ENCODE measurements at regions not wholly inside any gene's neighbourhood (a gene's known extent, or its start where the extent isn't known, plus 50 kb on each side); places are given as distances from the start of the nearest gene placed in this dataset.
A peak's percentile ranks its signal among the peaks of the same experiment; 100 is the strongest.

DNA sequence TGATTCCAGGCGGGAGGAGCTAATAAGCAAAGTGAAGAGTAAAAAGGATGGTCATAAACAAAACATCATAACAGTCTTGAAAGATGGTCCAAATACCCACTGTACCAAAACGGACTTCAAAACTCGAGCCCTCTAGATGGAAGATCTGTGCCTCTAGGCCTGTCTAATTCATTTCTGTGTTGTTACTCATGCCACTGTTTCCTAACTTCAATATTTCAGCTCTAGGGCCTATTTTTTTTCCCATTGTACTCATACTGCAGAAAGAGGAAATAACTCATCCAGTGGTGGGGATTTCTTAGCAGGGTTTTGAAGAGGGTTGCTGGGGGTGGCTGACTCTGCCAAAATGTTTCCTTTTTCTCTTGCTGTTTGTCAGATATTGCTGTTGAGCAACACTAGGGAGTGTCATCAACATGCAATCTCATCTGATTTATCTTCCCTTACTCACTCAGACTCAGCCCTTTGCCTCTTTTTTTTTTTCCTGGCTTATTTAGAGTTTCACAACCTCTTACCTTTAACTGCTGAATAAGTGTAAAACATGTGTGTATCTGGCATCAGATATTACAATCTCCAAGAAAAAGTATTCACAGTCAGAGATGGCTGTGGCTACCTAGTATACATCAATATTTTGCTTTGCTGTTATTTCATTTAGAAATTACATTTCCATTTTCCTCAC lies 189.6 kb downstream of the DUSP6 start:
- no peaks in the 10 kb centered on the region for H3K4me1 ChIP-seq
- H3K9me3 ChIP-seq, result no peaks in the 10 kb centered on the region
- no peak overlapping the region for H3K4me3 ChIP-seq (ENCODE audit: low read depth, low read length)
- DNase-seq, result no peak
- TF ChIP-seq, protein P1, sequence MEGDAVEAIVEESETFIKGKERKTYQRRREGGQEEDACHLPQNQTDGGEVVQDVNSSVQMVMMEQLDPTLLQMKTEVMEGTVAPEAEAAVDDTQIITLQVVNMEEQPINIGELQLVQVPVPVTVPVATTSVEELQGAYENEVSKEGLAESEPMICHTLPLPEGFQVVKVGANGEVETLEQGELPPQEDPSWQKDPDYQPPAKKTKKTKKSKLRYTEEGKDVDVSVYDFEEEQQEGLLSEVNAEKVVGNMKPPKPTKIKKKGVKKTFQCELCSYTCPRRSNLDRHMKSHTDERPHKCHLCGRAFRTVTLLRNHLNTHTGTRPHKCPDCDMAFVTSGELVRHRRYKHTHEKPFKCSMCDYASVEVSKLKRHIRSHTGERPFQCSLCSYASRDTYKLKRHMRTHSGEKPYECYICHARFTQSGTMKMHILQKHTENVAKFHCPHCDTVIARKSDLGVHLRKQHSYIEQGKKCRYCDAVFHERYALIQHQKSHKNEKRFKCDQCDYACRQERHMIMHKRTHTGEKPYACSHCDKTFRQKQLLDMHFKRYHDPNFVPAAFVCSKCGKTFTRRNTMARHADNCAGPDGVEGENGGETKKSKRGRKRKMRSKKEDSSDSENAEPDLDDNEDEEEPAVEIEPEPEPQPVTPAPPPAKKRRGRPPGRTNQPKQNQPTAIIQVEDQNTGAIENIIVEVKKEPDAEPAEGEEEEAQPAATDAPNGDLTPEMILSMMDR (IDR thresholded peaks at IDR 0.05; ENCODE audit: low read depth, low read length), result no peak
- H3K27me3 ChIP-seq, result no peaks in the 10 kb centered on the region
- H3K36me3 ChIP-seq, result no peaks in the 10 kb centered on the region

- Histone ChIP-seq H3K9me3 (no peaks in the 10 kb centered on the region), H3K27me3 (no peaks in the 10 kb centered on the region), H3K36me3 (no peaks in the 10 kb centered on the region), H3K4me1 (no peaks in the 10 kb centered on the region; the same call in 1 of the 2 replicates), H3K4me3 (ENCODE audit: low read depth, low read length) (no peak overlapping the region)
- DNase-seq, result no peak
- TF ChIP-seq, protein P1 (IDR thresholded peaks at IDR 0.05; ENCODE audit: low read depth, low read length), result no peak
Measured at GRCh38 chr12:89161557-89161956, 190.7 kb downstream of the DUSP6 start.

DNA sequence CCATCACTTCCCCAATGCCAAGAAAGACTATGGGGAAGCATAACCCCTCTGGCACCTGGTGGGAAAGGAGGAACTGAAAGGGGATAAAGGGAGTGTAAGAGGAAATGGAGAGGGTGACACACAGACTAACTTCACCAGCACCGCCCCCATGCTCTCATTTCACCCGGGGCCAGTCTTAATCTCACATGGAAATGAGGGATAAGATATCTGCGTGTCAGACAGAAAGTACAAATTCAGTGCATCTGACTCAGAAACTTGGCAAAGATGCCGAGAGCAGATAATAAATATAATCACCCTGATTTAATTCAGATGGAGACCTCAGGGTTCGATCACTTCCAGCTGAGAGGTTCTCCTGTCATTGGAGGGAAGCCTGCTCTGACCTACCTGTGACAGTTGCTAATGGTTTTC lies 191.6 kb downstream of the DUSP6 start:
- TF ChIP-seq, protein P1 (IDR thresholded peaks at IDR 0.05; ENCODE audit: low read depth, low read length), result no peak

GRCh38 chr12:89157413-89157812 lies 194.9 kb downstream of the DUSP6 start:
- Histone ChIP-seq H3K9me3 (no peaks in the 10 kb centered on the region), H3K4me1 (no peaks in the 10 kb centered on the region; the same call in 1 of the 2 replicates), H3K36me3 (no peaks in the 10 kb centered on the region), H3K4me3 (ENCODE audit: low read depth, low read length) (no peak overlapping the region), H3K27me3 (no peaks in the 10 kb centered on the region)
- TF ChIP-seq, protein P1 (IDR thresholded peaks at IDR 0.05; ENCODE audit: low read depth, low read length), result no peak
- DNase-seq, result no peak

More for the DNA sequence above, 191.6 kb downstream of the DUSP6 start:
- Histone ChIP-seq H3K27me3 (no peaks in the 10 kb centered on the region), H3K4me3 (ENCODE audit: low read depth, low read length) (no peak overlapping the region), H3K36me3 (no peaks in the 10 kb centered on the region), H3K4me1 (no peaks in the 10 kb centered on the region; the same call in 1 of the 2 replicates), H3K9me3 (no peaks in the 10 kb centered on the region)
- peak; percentile 8 for DNase-seq

DNA sequence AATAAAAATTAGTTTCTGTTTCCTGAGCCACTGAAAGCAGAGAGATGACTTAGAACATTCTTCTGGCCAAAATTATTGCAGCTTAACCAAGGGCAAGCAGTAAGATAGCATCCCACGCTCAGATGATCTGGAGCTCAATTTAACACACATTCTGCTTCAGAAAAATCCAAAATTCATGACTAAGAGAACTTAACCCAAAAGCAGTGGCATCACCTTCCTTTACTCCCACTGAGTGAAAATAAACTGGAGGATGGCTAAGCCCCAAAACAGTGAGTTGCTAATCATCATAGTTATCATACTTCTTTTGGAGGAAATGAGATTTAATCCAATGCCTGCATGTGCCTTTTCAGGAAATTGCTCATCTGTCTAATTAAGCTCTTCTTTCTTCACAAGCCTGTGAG lies 195.4 kb downstream of the DUSP6 start:
- DNase-seq, result no peak
- Histone ChIP-seq H3K9me3 (no peaks in the 10 kb centered on the region), H3K4me1 (no peaks in the 10 kb centered on the region; the same call in 1 of the 2 replicates), H3K36me3 (no peaks in the 10 kb centered on the region), H3K27me3 (no peaks in the 10 kb centered on the region), H3K4me3 (ENCODE audit: low read depth, low read length) (no peak overlapping the region)
- TF ChIP-seq, protein P1 (IDR thresholded peaks at IDR 0.05; ENCODE audit: low read depth, low read length), result no peak

DNA sequence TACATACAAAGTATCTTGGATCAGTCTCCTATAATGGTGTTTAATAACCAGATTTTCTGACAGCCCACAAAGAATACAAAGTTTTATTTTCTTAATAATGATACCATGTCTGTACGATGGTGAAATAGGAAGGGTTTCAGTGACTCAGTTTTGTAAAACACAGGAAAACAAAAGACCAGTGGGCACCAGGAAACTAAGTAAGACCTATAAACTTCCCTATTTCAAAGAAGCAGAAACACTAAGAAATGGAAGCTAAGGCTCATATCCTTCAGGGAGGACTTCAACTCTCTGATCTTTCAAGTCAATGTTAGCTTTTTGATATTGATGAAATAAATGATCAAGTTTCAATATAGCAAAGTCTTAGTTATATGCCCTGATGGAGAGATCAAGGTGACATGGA lies 196.0 kb downstream of the DUSP6 start:
- TF ChIP-seq, protein P1 (IDR thresholded peaks at IDR 0.05; ENCODE audit: low read depth, low read length), result no peak
- Histone ChIP-seq H3K27me3 (no peaks in the 10 kb centered on the region), H3K9me3 (no peaks in the 10 kb centered on the region), H3K4me1 (no peaks in the 10 kb centered on the region; the same call in 1 of the 2 replicates), H3K4me3 (ENCODE audit: low read depth, low read length) (no peak overlapping the region), H3K36me3 (no peaks in the 10 kb centered on the region)
- no peak for DNase-seq
